PC-9 (cell line): ENCODE measurements at regions not wholly inside any gene's neighbourhood (a gene's known extent, or its start where the extent isn't known, plus 50 kb on each side); places are given as distances from the start of the nearest gene placed in this dataset.

Experiments used
- BruUV-seq: library from RNA; stranded (reverse); fragments of 400-500 nt; replicated peaks from 2 replicates; lab custom pipeline; 2021; lab: Mats Ljungman, UMichigan
- CTCF ChIA-PET: fragments of 300-600 bp; sonication (Branson Sonifier 250); formaldehyde crosslinking; loops from one replicate; lab custom pipeline; 2022; ENCODE audit warnings: antibody characterized with exemption; lab: Charles Lee
- POLR2A ChIA-PET: fragments of 300-600 bp; sonication (Branson Sonifier 250); formaldehyde crosslinking; loops from one replicate; lab custom pipeline; 2022; ENCODE audit warnings: antibody characterized with exemption; ENCODE audit not compliant: unreplicated experiment; lab: Charles Lee
- DNase-seq, 2 experiments: peaks; one replicate each; pipeline versions ENCODE4 v3.0.0 to v3.0.0-alpha.2; 2015 to 2022; ENCODE audit warnings: mixed read lengths in 1 of 2
- H2AFZ ChIP-seq: fragments of 200-600 bp; sonication (generic); 2 replicates; pipeline ENCODE4 v1.8.1; 2017; ENCODE audit warnings: antibody characterized with exemption
- H3F3A ChIP-seq: fragments of 200-600 bp; sonication (generic); 2 replicates; pipeline ENCODE4 v1.8.1; 2017; ENCODE audit warnings: antibody characterized with exemption, mild to moderate bottlenecking, low read depth; ENCODE audit not compliant: insufficient read depth
- H3K27ac ChIP-seq: fragments of 200-600 bp; sonication (generic); 2 replicates; pipeline ENCODE4 v1.6.1; 2016; ENCODE audit warnings: mixed run types
- H3K27me3 ChIP-seq: fragments of 200-600 bp; sonication (generic); 2 replicates; pipeline ENCODE4 v1.6.1; 2016; ENCODE audit warnings: low read depth, mixed run types; ENCODE audit not compliant: insufficient read depth
- H3K36me3 ChIP-seq: fragments of 200-600 bp; sonication (generic); 2 replicates; pipeline ENCODE4 v1.6.1; 2016; ENCODE audit warnings: low read depth, mixed run types
- H3K4me1 ChIP-seq: fragments of 200-600 bp; sonication (generic); replicated peaks from 2 replicates; pipeline ENCODE4 v1.6.1; 2016; ENCODE audit warnings: mixed run types; ENCODE audit not compliant: insufficient read depth
- H3K4me2 ChIP-seq: fragments of 200-600 bp; sonication (generic); 2 replicates; pipeline ENCODE4 v1.6.1; 2017; ENCODE audit warnings: mixed run types
- H3K4me3 ChIP-seq: fragments of 200-600 bp; sonication (generic); 2 replicates; pipeline ENCODE4 v1.6.1; 2016; ENCODE audit warnings: mixed run types
- H3K79me2 ChIP-seq: fragments of 200-600 bp; sonication (generic); 2 replicates; pipeline ENCODE4 v1.6.1; 2017; ENCODE audit warnings: low read depth, mixed run types
- H3K9me2 ChIP-seq: fragments of 200-600 bp; sonication (generic); 2 replicates; pipeline ENCODE4 v1.8.1; 2017; ENCODE audit warnings: mild to moderate bottlenecking; ENCODE audit not compliant: insufficient read depth
- H3K9me3 ChIP-seq: fragments of 200-600 bp; sonication (generic); 2 replicates; pipeline ENCODE4 v1.8.1; 2016; ENCODE audit warnings: low read depth; ENCODE audit not compliant: insufficient read depth
- H4K20me1 ChIP-seq: fragments of 200-600 bp; sonication (generic); 2 replicates; pipeline ENCODE4 v1.8.1; 2017; ENCODE audit not compliant: insufficient read depth
- CTCF ChIP-seq: fragments of 200-600 bp; sonication (generic); conservative IDR thresholded peaks from 2 replicates; pipeline ENCODE4 v1.6.1; 2017; ENCODE audit warnings: mixed run types, antibody characterized with exemption, mild to moderate bottlenecking, moderate library complexity
- EZH2 ChIP-seq: fragments of 200-600 bp; sonication (generic); IDR thresholded peaks from 2 replicates; pipeline ENCODE4 v1.8.0; 2017; ENCODE audit warnings: antibody characterized with exemption, low read depth
- intact Hi-C: fragments of 100-400 bp; cut with micrococcal nuclease; formaldehyde crosslinking; loops from one replicate; pipeline ENCODE4 v1.10.0; 2022; ENCODE audit not compliant: unreplicated experiment

- H2AFZ ChIP-seq, result no peak overlapping the region
- H4K20me1 ChIP-seq, result peaks cover 14% of the 10 kb centered on the region
- intact Hi-C loops, result no loop called here
- no peaks in the 10 kb centered on the region for H3K4me1 ChIP-seq
- POLR2A ChIA-PET, result interaction anchor here (0.5 kb wide), 1 partner anchor 153 kb away, joined by 4 read pairs; no protein-coding TSS in a partner anchor
- no peak for DNase-seq
- H3K9me2 ChIP-seq, result no peaks in the 10 kb centered on the region; the same call in 1 of the 2 replicates
- BruUV-seq, result no TSS peak
- H3K9me3 ChIP-seq, result no peaks in the 10 kb centered on the region
- no peaks in the 10 kb centered on the region for H3F3A ChIP-seq
- TF ChIP-seq CTCF (no peak), EZH2 (no peak)
- H3K4me3 ChIP-seq, result no peak overlapping the region
- no peaks in the 10 kb centered on the region for H3K27me3 ChIP-seq
- H3K36me3 ChIP-seq, result peaks cover 9% of the 10 kb centered on the region; the same call in 1 of the 2 replicates
- CTCF ChIA-PET, result no interaction called here
- H3K27ac ChIP-seq, result no peak overlapping the region
- no peak overlapping the region for H3K4me2 ChIP-seq
- peaks cover 38% of the 10 kb centered on the region for H3K79me2 ChIP-seq
Measured at GRCh38 chr6:147677647-147678046, 169.2 kb downstream of the SAMD5 start.

GRCh38 chr6:147678253-147678652 lies 169.8 kb downstream of the SAMD5 start:
- H3K9me2 ChIP-seq, result no peaks in the 10 kb centered on the region; the same call in 1 of the 2 replicates
- no peaks in the 10 kb centered on the region for H3K4me1 ChIP-seq
- H3K79me2 ChIP-seq, result peaks cover 34% of the 10 kb centered on the region
- TF ChIP-seq EZH2, result no peak
- no peak for TF ChIP-seq CTCF
- POLR2A ChIA-PET, result no interaction called here
- no TSS peak for BruUV-seq
- H3F3A ChIP-seq, result no peaks in the 10 kb centered on the region
- no peaks in the 10 kb centered on the region for H3K27me3 ChIP-seq
- CTCF ChIA-PET, result no interaction called here
- H3K4me3 ChIP-seq, result no peak overlapping the region
- H3K9me3 ChIP-seq, result no peaks in the 10 kb centered on the region
- H3K4me2 ChIP-seq, result no peak overlapping the region
- H3K27ac ChIP-seq, result no peak overlapping the region
- no peak for DNase-seq
- intact Hi-C loops, result no loop called here
- H3K36me3 ChIP-seq, result peaks cover 9% of the 10 kb centered on the region; the same call in 1 of the 2 replicates
- H4K20me1 ChIP-seq, result peaks cover 14% of the 10 kb centered on the region
- H2AFZ ChIP-seq, result no peak overlapping the region

- TF ChIP-seq CTCF (no peak), EZH2 (no peak)
- H3F3A ChIP-seq, result no peaks in the 10 kb centered on the region
- no peaks in the 10 kb centered on the region for H3K9me3 ChIP-seq
- CTCF ChIA-PET, result no interaction called here
- no peak overlapping the region for H3K4me2 ChIP-seq
- no peak overlapping the region for H3K4me3 ChIP-seq
- peaks cover 3% of the 10 kb centered on the region; the same call in 1 of the 2 replicates for H3K36me3 ChIP-seq
- intact Hi-C loops, result no loop called here
- DNase-seq, result no peak
- no TSS peak for BruUV-seq
- H3K9me2 ChIP-seq, result no peaks in the 10 kb centered on the region; the same call in 1 of the 2 replicates
- no peak overlapping the region for H3K27ac ChIP-seq
- no peak overlapping the region for H2AFZ ChIP-seq
- H3K4me1 ChIP-seq, result 0 out of 2 replicates have a peak, but pooled peaks cover 4% of the 10 kb centered on the region
- POLR2A ChIA-PET, result no interaction called here
- H3K79me2 ChIP-seq, result peaks cover 41% of the 10 kb centered on the region
- peaks cover 10% of the 10 kb centered on the region for H4K20me1 ChIP-seq
- H3K27me3 ChIP-seq, result no peaks in the 10 kb centered on the region
Measured at GRCh38 chr6:147684906-147685305, 176.4 kb downstream of the SAMD5 start.
